GM23248 (cell line): ENCODE measurements at regions not wholly inside any gene's neighbourhood (a gene's known extent, or its start where the extent isn't known, plus 50 kb on each side); places are given as distances from the start of the nearest gene placed in this dataset.

Experiments
- DNase-seq: peaks from one replicate; pipeline ENCODE4 v3.0.0-alpha.2; 2015
- H2AFZ ChIP-seq: fragments of 200-600 bp; sonication (generic); 2 replicates; pipeline ENCODE4 v1.6.1; 2016; ENCODE audit warnings: antibody characterized with exemption
- H3F3A ChIP-seq: fragments of 200-600 bp; sonication (generic); 2 replicates; pipeline ENCODE4 v1.6.1; 2016; ENCODE audit warnings: mild to moderate bottlenecking, antibody characterized with exemption, mixed run types; ENCODE audit not compliant: insufficient read depth
- H3K27ac ChIP-seq: fragments of 200-600 bp; sonication (generic); 2 replicates; pipeline ENCODE4 v1.5.1; 2016; ENCODE audit warnings: mild to moderate bottlenecking
- H3K27me3 ChIP-seq: fragments of 200-600 bp; sonication (generic); replicated peaks from 2 replicates; pipeline ENCODE4 v1.6.1; 2016; ENCODE audit warnings: mild to moderate bottlenecking; ENCODE audit not compliant: insufficient read depth
- H3K36me3 ChIP-seq: fragments of 200-600 bp; sonication (generic); 2 replicates; pipeline ENCODE4 v1.6.1; 2016; ENCODE audit warnings: low read depth, mild to moderate bottlenecking
- H3K4me1 ChIP-seq: fragments of 200-600 bp; sonication (generic); 2 replicates; pipeline ENCODE4 v1.6.1; 2016; ENCODE audit warnings: mild to moderate bottlenecking; ENCODE audit not compliant: insufficient read depth
- H3K4me2 ChIP-seq: fragments of 200-600 bp; sonication (generic); one replicate; pipeline ENCODE4 v1.6.1; 2016; ENCODE audit warnings: mild to moderate bottlenecking; ENCODE audit not compliant: unreplicated experiment
- H3K4me3 ChIP-seq: fragments of 200-600 bp; sonication (generic); 2 replicates; pipeline ENCODE4 v1.5.1; 2016; ENCODE audit warnings: mild to moderate bottlenecking
- H3K79me2 ChIP-seq: fragments of 200-600 bp; sonication (generic); 2 replicates; pipeline ENCODE4 v1.6.1; 2016; ENCODE audit warnings: mild to moderate bottlenecking; ENCODE audit not compliant: insufficient read depth
- H3K9ac ChIP-seq: fragments of 200-600 bp; sonication (generic); 2 replicates; pipeline ENCODE4 v1.6.1; 2016; ENCODE audit warnings: mild to moderate bottlenecking
- H3K9me2 ChIP-seq: fragments of 200-600 bp; sonication (generic); 2 replicates; pipeline ENCODE4 v1.6.1; 2016; ENCODE audit warnings: mixed run types, mild to moderate bottlenecking, moderate library complexity; ENCODE audit not compliant: insufficient read depth
- H3K9me3 ChIP-seq: fragments of 200-600 bp; sonication (generic); one replicate; pipeline ENCODE4 v1.6.1; 2017; ENCODE audit warnings: low read depth
- H4K20me1 ChIP-seq: fragments of 200-600 bp; sonication (generic); 2 replicates; pipeline ENCODE4 v1.6.0; 2016; ENCODE audit not compliant: insufficient read depth
- EZH2 ChIP-seq: fragments of 200-600 bp; sonication (generic); IDR thresholded peaks from 2 replicates; pipeline ENCODE4 v1.6.1; 2018; ENCODE audit warnings: antibody characterized with exemption, mild to moderate bottlenecking; ENCODE audit not compliant: insufficient read depth, poor library complexity, severe bottlenecking
- EZH2phosphoT487 ChIP-seq: fragments of 200-600 bp; sonication (generic); IDR thresholded peaks from 2 replicates; pipeline ENCODE4 v1.6.1; 2018; ENCODE audit warnings: antibody characterized with exemption, moderate library complexity, mild to moderate bottlenecking, low read depth; ENCODE audit not compliant: insufficient read depth
- WGBS, 2 experiments: methylation state at CpG; one replicate each; pipeline ENCODE4 v1.1.6; 2015 to 2017; ENCODE audit warnings: low lambda C conversion rate in 2 of 2, low coverage in 1 of 2; ENCODE audit errors: missing lambda C conversion rate in 2 of 2; 5-methylcytosine and 5-hydroxymethylcytosine counted together
- in situ Hi-C: fragments of 300-500 bp; cut with MboI; formaldehyde crosslinking; loops from 2 replicates; pipeline ENCODE4 v1.15.0; 2020

DNA sequence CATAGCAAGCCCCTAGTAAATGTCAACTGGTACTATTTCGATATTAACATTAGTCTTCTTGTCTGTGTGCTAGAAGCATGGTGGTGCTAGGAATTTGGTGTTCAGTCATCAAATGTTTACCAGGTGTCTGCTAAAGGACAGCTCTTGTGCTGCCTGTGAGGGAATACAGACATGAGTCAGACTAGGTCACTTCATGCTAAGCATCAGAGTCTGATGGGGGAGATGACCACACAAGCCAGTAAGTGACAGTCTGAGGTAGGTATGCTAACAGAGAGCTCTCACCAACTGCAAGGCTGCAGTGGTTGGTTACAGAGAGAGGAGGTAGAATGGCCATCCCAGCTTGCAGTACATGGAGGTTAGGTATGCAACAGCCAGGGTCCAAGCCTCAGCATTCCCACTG, 320.9 kb downstream of the CDK5RAP2 start:
- Histone ChIP-seq H3F3A (no peaks in the 10 kb centered on the region), H3K36me3 (no peaks in the 10 kb centered on the region), H2AFZ (no peak overlapping the region), H3K4me1 (0 out of 2 replicates have a peak, but pooled peaks cover 6% of the 10 kb centered on the region), H3K27me3 (peaks cover 6% of the 10 kb centered on the region; the same call in 1 of the 2 replicates), H3K4me2 (no peak overlapping the region), H3K9me3 (no peaks in the 10 kb centered on the region), H3K9me2 (no peaks in the 10 kb centered on the region), H3K27ac (no peak overlapping the region), H3K79me2 (no peaks in the 10 kb centered on the region), H3K9ac (no peak overlapping the region), H4K20me1 (no peaks in the 10 kb centered on the region), H3K4me3 (no peak overlapping the region)
- in situ Hi-C loops = no loop called here
- DNase-seq = no peak
- TF ChIP-seq EZH2 (no peak), EZH2phosphoT487 (no peak)
- 35 to 44% methylated on average over 1 of the region's 1 CpG for WGBS, 2 experiments

DNA sequence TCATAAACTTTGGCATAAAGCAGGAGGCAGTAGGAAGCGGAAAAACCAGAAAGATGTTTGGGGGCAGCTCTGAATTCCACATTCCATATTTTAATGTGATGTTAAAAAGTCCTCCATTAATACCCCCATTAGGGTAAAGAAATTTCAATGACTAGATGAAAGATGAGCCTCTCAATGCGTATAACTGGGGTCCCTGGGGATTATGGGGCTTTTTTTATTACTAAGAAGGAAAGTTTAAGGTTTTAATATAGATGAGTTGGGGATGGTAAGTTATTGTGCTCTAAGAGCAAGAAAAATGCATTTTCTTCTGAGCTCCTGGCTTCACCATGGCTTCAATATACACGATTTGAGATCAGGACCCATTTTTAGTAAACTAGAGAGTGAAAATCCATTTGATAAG, 321.9 kb downstream of the CDK5RAP2 start:
- 15 to 23% methylated on average over 3 of the region's 3 CpGs for WGBS, 2 experiments
- no peak for DNase-seq
- Histone ChIP-seq H3F3A (no peaks in the 10 kb centered on the region), H3K27ac (no peak overlapping the region), H3K9ac (no peak overlapping the region), H3K9me3 (no peaks in the 10 kb centered on the region), H3K4me1 (0 out of 2 replicates have a peak, but pooled peaks cover 6% of the 10 kb centered on the region), H3K4me3 (no peak overlapping the region), H3K36me3 (no peaks in the 10 kb centered on the region), H2AFZ (no peak overlapping the region), H3K9me2 (no peaks in the 10 kb centered on the region), H4K20me1 (no peaks in the 10 kb centered on the region), H3K27me3 (peaks cover 4% of the 10 kb centered on the region; the same call in 1 of the 2 replicates), H3K79me2 (no peaks in the 10 kb centered on the region), H3K4me2 (no peak overlapping the region)
- TF ChIP-seq EZH2phosphoT487 = no peak
- no peak for TF ChIP-seq EZH2
- in situ Hi-C loops = no loop called here

DNA sequence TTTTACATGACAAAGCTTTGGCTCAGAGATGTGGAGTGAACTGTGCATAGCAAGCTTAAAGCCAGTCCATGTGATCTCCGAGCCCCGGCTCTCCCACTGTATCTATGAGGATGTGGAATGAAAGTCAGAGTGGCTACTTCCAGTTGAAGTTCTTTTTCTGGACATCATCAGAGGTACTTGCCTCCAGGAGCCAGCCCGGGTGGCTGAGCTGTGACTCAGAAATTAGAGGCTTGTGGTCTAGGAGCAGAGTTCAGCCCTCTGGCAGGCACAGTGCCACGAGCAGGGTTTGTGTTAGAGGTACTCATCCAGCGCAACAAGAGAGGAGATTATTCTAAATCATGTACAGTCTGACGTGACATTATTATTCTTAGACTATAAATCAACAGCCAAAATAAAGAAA, 322.5 kb downstream of the CDK5RAP2 start:
- Histone ChIP-seq H3F3A (no peaks in the 10 kb centered on the region), H3K27me3 (no peaks in the 10 kb centered on the region; the same call in 1 of the 2 replicates), H3K4me1 (0 out of 2 replicates have a peak, but pooled peaks cover 6% of the 10 kb centered on the region), H3K36me3 (no peaks in the 10 kb centered on the region), H3K9ac (no peak overlapping the region), H2AFZ (no peak overlapping the region), H3K4me3 (no peak overlapping the region), H3K27ac (no peak overlapping the region), H3K4me2 (no peak overlapping the region), H4K20me1 (no peaks in the 10 kb centered on the region), H3K9me2 (no peaks in the 10 kb centered on the region), H3K79me2 (no peaks in the 10 kb centered on the region), H3K9me3 (no peaks in the 10 kb centered on the region)
- DNase-seq = peak; percentile 61
- TF ChIP-seq EZH2 (no peak), EZH2phosphoT487 (no peak)
- in situ Hi-C loops = no loop called here
- 39 to 41% methylated on average over 6 of the region's 6 CpGs for WGBS, 2 experiments

DNA sequence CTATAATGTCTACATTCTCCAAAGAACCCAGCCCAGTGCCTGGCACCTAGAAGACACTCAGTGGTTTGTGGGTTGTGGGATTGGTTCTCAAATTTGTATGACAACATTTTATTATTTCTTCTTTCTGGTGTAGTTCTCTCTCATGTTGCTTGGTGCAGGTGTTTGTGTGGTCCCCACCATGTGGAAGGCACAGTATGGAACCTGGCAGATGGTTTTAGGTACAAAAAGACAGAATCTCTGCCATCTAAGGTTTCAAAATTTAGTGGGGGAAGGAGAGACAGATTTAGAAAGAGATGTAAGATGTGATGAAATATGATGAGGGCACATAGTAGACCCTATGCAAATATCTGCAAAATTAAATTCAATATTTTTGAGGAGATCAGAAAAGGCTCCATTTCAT, 323.8 kb downstream of the CDK5RAP2 start:
- H3K9me3 ChIP-seq = no peaks in the 10 kb centered on the region
- TF ChIP-seq EZH2phosphoT487 = no peak
- TF ChIP-seq EZH2 = no peak
- no peak overlapping the region for H3K4me2 ChIP-seq
- no peak for DNase-seq
- H3K36me3 ChIP-seq = no peaks in the 10 kb centered on the region
- no peak overlapping the region for H3K27ac ChIP-seq
- H3K9me2 ChIP-seq = no peaks in the 10 kb centered on the region
- H3K27me3 ChIP-seq = no peaks in the 10 kb centered on the region; the same call in 1 of the 2 replicates
- in situ Hi-C loops = no loop called here
- 0 out of 2 replicates have a peak, but pooled peaks cover 6% of the 10 kb centered on the region for H3K4me1 ChIP-seq
- no peaks in the 10 kb centered on the region for H3K79me2 ChIP-seq
- no peak overlapping the region for H2AFZ ChIP-seq
- H3K4me3 ChIP-seq = no peak overlapping the region
- no peaks in the 10 kb centered on the region for H4K20me1 ChIP-seq
- no peaks in the 10 kb centered on the region for H3F3A ChIP-seq
- H3K9ac ChIP-seq = no peak overlapping the region

DNA sequence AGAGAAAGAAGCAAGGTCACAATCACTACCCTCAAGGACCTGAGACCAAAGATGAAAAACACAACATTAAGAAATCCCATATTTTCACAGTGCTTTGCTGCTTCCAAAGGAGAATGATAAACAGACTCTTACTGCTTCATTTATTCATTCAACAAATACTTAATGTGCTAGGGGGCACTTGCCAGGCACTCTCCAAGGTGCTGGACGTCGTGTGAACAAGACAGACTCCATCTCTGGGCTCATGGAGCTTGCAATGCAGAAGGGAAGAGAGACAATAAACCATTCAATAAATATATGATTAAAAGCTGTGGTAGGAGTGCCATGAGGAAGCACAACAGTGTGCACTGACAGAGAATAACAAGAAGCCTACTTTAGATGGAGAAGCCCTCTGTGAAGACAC, 327.7 kb downstream of the CDK5RAP2 start:
- no peak overlapping the region for H3K4me3 ChIP-seq
- no peak overlapping the region for H3K9ac ChIP-seq
- 0 out of 2 replicates have a peak, but pooled peaks cover 4% of the 10 kb centered on the region for H3K4me1 ChIP-seq
- WGBS, 2 experiments = 0 to 2% methylated on average over 2 of the region's 2 CpGs
- no peaks in the 10 kb centered on the region for H3K27me3 ChIP-seq
- no peaks in the 10 kb centered on the region for H3K9me2 ChIP-seq
- H4K20me1 ChIP-seq = no peaks in the 10 kb centered on the region
- no peaks in the 10 kb centered on the region for H3K36me3 ChIP-seq
- H3F3A ChIP-seq = no peaks in the 10 kb centered on the region
- H3K27ac ChIP-seq = no peak overlapping the region
- H3K4me2 ChIP-seq = no peak overlapping the region
- no peaks in the 10 kb centered on the region for H3K79me2 ChIP-seq
- H3K9me3 ChIP-seq = no peaks in the 10 kb centered on the region
- no peak for TF ChIP-seq EZH2
- no peak for TF ChIP-seq EZH2phosphoT487
- H2AFZ ChIP-seq = no peak overlapping the region
- DNase-seq = peak; percentile 10
- in situ Hi-C loops = no loop called here
